Hindlimb muscle (tissue), 1 donor: ENCODE measurements at regions not wholly inside any gene's neighbourhood (a gene's known extent, or its start where the extent isn't known, plus 50 kb on each side); places are given as distances from the start of the nearest gene placed in this dataset.

ENCODE experiments used
- DNase-seq: peaks from one replicate; pipeline ENCODE4 v3.0.0-alpha.2; 2013

GRCh38 chr17:12596961-12597360 is 68.7 kb upstream of the MYOCD start:
- DNase-seq, result no peak

- DNase-seq, result no peak
Measured at GRCh38 chr17:12597895-12598294, 67.8 kb upstream of the MYOCD start.

- no peak for DNase-seq
Measured at GRCh38 chr17:12599186-12599920, 66.3 kb upstream of the MYOCD start.

- DNase-seq, result no peak
Measured at GRCh38 chr17:12600349-12600748, 65.3 kb upstream of the MYOCD start.

GRCh38 chr17:12603566-12603965 is 62.1 kb upstream of the MYOCD start:
- no peak for DNase-seq

- no peak for DNase-seq
Measured at GRCh38 chr17:12605222-12605621, 60.5 kb upstream of the MYOCD start.

GRCh38 chr17:12613566-12613965 is 52.1 kb upstream of the MYOCD start:
- DNase-seq, result no peak
